ENCODE measurements at regions not wholly inside any gene's neighbourhood (a gene's known extent, or its start where the extent isn't known, plus 50 kb on each side); places are given as distances from the start of the nearest gene placed in this dataset.

DNA sequence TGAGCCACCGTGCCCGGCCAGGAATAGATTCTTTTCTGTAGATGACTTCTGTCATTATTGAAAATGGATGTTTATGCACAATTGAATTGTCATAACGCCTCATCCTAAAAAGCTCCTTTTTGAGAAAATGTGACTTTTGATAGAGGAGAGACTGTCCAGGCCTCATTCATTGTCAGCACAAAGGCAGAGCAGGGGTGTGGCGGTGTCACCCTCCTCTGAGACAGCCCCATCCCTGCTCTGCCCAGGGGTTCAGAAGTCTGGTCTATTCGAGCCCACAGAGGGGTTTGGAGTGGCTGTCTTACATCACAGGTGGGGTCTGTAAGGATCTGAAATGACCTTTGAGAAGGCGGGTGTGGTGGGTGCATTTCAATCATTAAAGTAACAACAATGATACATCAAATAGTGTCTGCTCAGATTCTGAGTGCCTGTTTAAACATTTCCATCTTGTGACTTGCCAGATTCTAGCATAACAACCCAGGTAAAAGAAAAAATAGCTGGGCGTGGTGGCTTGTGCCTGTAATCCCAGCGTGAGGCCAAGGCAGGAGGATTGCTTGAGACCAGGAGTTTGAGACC lies 161.0 kb downstream of the SEC14L1 start (continued):
- TF ChIP-seq MEF2D (tag; conservative IDR thresholded peaks at IDR 0.05; ENCODE audit: low read depth) (no peak), TEAD2 (tag; IDR thresholded peaks at IDR 0.05) (no peak), FOXA1 (IDR thresholded peaks at IDR 0.05; ENCODE audit: borderline replicate concordance) (no peak), MAZ (CRISPR knock-in tag; conservative IDR thresholded peaks at IDR 0.05 in 1 of 2, IDR thresholded peaks at IDR 0.05 in 1 of 2) (no peak)

DNA sequence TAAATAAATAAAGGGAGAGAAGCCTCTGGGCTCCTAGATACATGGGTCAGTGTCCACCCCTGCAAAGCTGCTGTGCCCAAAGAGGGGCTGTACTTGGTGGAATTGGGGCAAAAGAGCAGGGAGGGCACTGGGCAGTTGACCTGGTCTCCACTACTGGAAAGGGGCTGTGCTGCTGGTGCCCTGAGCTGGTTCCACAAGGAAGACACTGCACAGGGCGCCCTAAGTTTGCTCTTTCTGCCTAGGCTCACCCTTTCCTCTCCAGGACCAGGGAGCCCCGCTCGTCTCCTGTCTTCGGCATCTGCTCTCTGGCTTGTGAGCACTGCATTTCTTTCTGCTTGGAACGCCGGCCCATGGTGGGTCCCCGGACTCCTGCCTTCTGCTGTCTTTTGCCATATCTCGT lies 161.9 kb downstream of the SEC14L1 start:
- H3K4me1 ChIP-seq (replicated peaks in 1 of 2; ENCODE audit: control insufficient read depth in 2 of 2, insufficient read depth in 2 of 2, low read length in 2 of 2) = peaks cover 0 to 16% of the 10 kb centered on the region in 2 experiments; a peak in 2 of 5 replicates
- FAIRE-seq (no peak), DNase-seq (ENCODE audit: extremely low read depth in 1 of 4, low spot score in 3 of 4) (no peak), ATAC-seq (no peak)
- H3K79me2 ChIP-seq (ENCODE audit: control insufficient read depth, insufficient read depth, low read length) = no peaks in the 10 kb centered on the region
- no peak overlapping the region for H2AFZ ChIP-seq (ENCODE audit: low read depth, low read length)
- no peaks in the 10 kb centered on the region for H3K9me3 ChIP-seq (replicated peaks; ENCODE audit: control insufficient read depth, insufficient read depth, low read depth, low read length)
- H4K20me1 ChIP-seq (replicated peaks; ENCODE audit: control insufficient read depth, insufficient read depth, low read length) = peaks cover 7% of the 10 kb centered on the region; the same call in 1 of the 2 replicates
- H3K4me3 ChIP-seq = no peak overlapping the region
- intact Hi-C loops (cut with micrococcal nuclease) (no loop called here), in situ Hi-C loops (cut with MboI) (no loop called here)
- H3K4me2 ChIP-seq (ENCODE audit: insufficient read depth, low read length) = no peak overlapping the region
- TF ChIP-seq CCAR2 (IDR thresholded peaks at IDR 0.05; ENCODE audit: low read depth, low read length) = no peak
- no peaks in the 10 kb centered on the region for H3K36me3 ChIP-seq (ENCODE audit: control insufficient read depth, insufficient read depth, low read length)
- peaks cover 9 to 43% of the 10 kb centered on the region in 2 experiments; a peak in 4 of 5 replicates for H3K27me3 ChIP-seq (ENCODE audit: control insufficient read depth in 2 of 2, insufficient read depth in 2 of 2, low read length in 2 of 2)
- POLR2A ChIA-PET = interaction anchor here (0.7 to 1.1 kb wide), 2 partner anchors 11 to 174 kb away, joined by 3 to 4 read pairs; no protein-coding TSS in a partner anchor
- peaks cover 2% of the 10 kb centered on the region for H3K9me1 ChIP-seq (ENCODE audit: control insufficient read depth, insufficient read depth, low read length)
- WGBS (ENCODE audit: insufficient coverage, low coverage, missing lambda C conversion rate) = 38% methylated on average over 8 of the region's 8 CpGs
- H3K9ac ChIP-seq (ENCODE audit: insufficient read depth in 1 of 2, low read depth in 2 of 2, low read length in 2 of 2) = no peak overlapping the region
- no TSS peak for BruUV-seq (replicated peaks)
- CTCF ChIA-PET (ENCODE audit: low intra/inter-chr PET ratio) = no interaction called here
- H3K27ac ChIP-seq (ENCODE audit: extremely low read depth, low read depth, low read length) = no peak overlapping the region
